Activated naive CD8-positive, alpha-beta T cell treated with anti-CD3 and anti-CD28 coated beads, Interleukin-2, amount 50 U/mL, for 24 hours (primary cell): ENCODE measurements at regions not wholly inside any gene's neighbourhood (a gene's known extent, or its start where the extent isn't known, plus 50 kb on each side); places are given as distances from the start of the nearest gene placed in this dataset.
"Not testable (repeated sequence)": the region's sequence is repeated elsewhere in the genome, so short reads cannot be mapped to it uniquely, and the experiment has no call there.

Source experiments
- ATAC-seq: fragments of 150-1000 bp; cut with Tn5 transposase; one replicate; pipeline ENCODE4 v1.10.0; 2021
- DNase-seq: peaks from one replicate; pipeline ENCODE4 v3.0.0; 2021
- H3K27ac Mint-ChIP-seq: one replicate; pipeline ENCODE4 v1.8.0; 2021; ENCODE audit warnings: mild to moderate bottlenecking, mixed read lengths
- H3K27me3 Mint-ChIP-seq: one replicate; pipeline ENCODE4 v1.8.0; 2021; ENCODE audit warnings: mixed read lengths
- H3K36me3 Mint-ChIP-seq: one replicate; pipeline ENCODE4 v1.8.0; 2021; ENCODE audit warnings: low read depth, mixed read lengths
- H3K4me1 Mint-ChIP-seq: one replicate; pipeline ENCODE4 v1.8.0; 2021; ENCODE audit warnings: mixed read lengths
- H3K4me3 Mint-ChIP-seq: one replicate; pipeline ENCODE4 v1.8.0; 2021; ENCODE audit warnings: mild to moderate bottlenecking, moderate library complexity, mixed read lengths
- H3K9me3 Mint-ChIP-seq: one replicate; pipeline ENCODE4 v1.8.0; 2021; ENCODE audit warnings: mixed read lengths

- H3K27ac Mint-ChIP-seq: no peak overlapping the region
- DNase-seq: no peak
- no peaks in the 10 kb centered on the region for H3K36me3 Mint-ChIP-seq
- H3K4me3 Mint-ChIP-seq: no peak overlapping the region
- H3K4me1 Mint-ChIP-seq: no peaks in the 10 kb centered on the region
- H3K27me3 Mint-ChIP-seq: peaks cover 1% of the 10 kb centered on the region
- peaks cover 30% of the 10 kb centered on the region for H3K9me3 Mint-ChIP-seq
- no peak for ATAC-seq
These were observed 917.5 kb upstream of the GOT2 start for GRCh38 chr16:59651662-59652061.

DNA sequence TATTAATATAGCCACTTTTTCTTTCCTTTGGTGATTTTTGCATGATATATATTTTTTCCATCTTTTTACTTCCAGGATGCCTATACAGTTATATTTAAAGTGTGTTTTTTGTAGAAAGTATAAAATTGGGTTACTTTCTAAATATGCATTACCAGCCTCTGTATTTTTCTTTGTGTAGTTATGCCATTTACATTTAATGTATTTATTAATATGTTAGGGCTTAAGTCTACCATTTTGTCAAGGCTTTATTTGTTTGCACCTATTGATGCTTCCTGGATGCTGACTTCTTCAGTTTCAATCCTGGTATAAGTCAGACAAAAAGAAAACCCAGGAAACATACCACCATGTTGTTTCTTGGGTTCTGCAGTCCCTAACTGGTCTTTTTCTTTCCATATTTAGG is 911.1 kb upstream of the GOT2 start:
- DNase-seq (no peak), ATAC-seq (no peak)
- Mint-ChIP-seq H3K4me1 (no peaks in the 10 kb centered on the region), H3K27ac (no peak overlapping the region), H3K27me3 (no peaks in the 10 kb centered on the region), H3K4me3 (no peak overlapping the region), H3K36me3 (no peaks in the 10 kb centered on the region), H3K9me3 (peaks cover 25% of the 10 kb centered on the region)

- no peak for DNase-seq
- Mint-ChIP-seq H3K27me3 (no peaks in the 10 kb centered on the region), H3K36me3 (no peaks in the 10 kb centered on the region), H3K27ac (no peak overlapping the region), H3K4me1 (no peaks in the 10 kb centered on the region), H3K4me3 (no peak overlapping the region), H3K9me3 (peaks cover 12% of the 10 kb centered on the region)
- ATAC-seq: no peak
These were observed 901.6 kb upstream of the GOT2 start for GRCh38 chr16:59635674-59636073.

GRCh38 chr16:59634951-59635350 is 900.8 kb upstream of the GOT2 start:
- H3K9me3 Mint-ChIP-seq: peaks cover 12% of the 10 kb centered on the region
- ATAC-seq (no peak), DNase-seq (no peak)
- no peaks in the 10 kb centered on the region for H3K36me3 Mint-ChIP-seq
- no peaks in the 10 kb centered on the region for H3K4me1 Mint-ChIP-seq
- no peak overlapping the region for H3K27ac Mint-ChIP-seq
- no peak overlapping the region for H3K4me3 Mint-ChIP-seq
- no peaks in the 10 kb centered on the region for H3K27me3 Mint-ChIP-seq

DNA sequence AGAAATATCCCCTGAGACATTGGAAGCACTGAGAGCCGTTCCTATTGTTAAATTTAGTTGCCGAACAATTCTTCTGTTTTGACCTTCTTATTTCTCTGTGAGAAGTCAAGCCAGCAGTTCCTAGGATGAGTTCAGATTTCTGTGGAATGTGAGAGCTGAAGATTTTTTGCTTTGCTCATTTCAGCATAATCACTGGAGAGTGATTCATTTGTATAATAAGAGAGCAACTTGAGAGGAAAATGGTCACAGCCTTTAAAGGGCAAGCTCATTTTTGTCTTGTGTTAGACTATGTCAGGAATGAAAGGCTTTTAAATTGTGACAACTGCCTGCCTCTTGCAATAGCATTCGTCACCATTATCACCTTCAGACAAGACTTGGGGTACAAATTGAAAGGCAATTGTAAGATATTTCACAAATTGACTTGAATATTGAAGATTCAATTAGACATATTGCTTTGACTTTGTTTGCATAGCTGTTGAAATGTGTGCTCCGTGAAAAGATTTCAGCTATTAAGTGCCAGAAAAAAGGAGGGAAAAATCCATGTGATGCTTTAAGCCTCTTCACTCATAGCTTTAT is 900.0 kb upstream of the GOT2 start:
- no peaks in the 10 kb centered on the region for H3K4me1 Mint-ChIP-seq
- peaks cover 12% of the 10 kb centered on the region for H3K9me3 Mint-ChIP-seq
- no peak for ATAC-seq
- no peaks in the 10 kb centered on the region for H3K36me3 Mint-ChIP-seq
- DNase-seq: no peak
- H3K27me3 Mint-ChIP-seq: no peaks in the 10 kb centered on the region
- no peak overlapping the region for H3K27ac Mint-ChIP-seq
- H3K4me3 Mint-ChIP-seq: no peak overlapping the region

GRCh38 chr16:59632276-59632855 is 898.2 kb upstream of the GOT2 start:
- ATAC-seq (no peak), DNase-seq (no peak)
- peaks cover 12% of the 10 kb centered on the region for H3K9me3 Mint-ChIP-seq
- H3K36me3 Mint-ChIP-seq: no peaks in the 10 kb centered on the region
- H3K27ac Mint-ChIP-seq: no peak overlapping the region
- H3K27me3 Mint-ChIP-seq: no peaks in the 10 kb centered on the region
- no peaks in the 10 kb centered on the region for H3K4me1 Mint-ChIP-seq
- H3K4me3 Mint-ChIP-seq: no peak overlapping the region

GRCh38 chr16:59624381-59624780 is 890.3 kb upstream of the GOT2 start:
- ATAC-seq, H3K4me1 Mint-ChIP-seq, H3K27ac Mint-ChIP-seq, DNase-seq, H3K9me3 Mint-ChIP-seq, H3K27me3 Mint-ChIP-seq, H3K4me3 Mint-ChIP-seq, H3K36me3 Mint-ChIP-seq: not testable (repeated sequence)

DNA sequence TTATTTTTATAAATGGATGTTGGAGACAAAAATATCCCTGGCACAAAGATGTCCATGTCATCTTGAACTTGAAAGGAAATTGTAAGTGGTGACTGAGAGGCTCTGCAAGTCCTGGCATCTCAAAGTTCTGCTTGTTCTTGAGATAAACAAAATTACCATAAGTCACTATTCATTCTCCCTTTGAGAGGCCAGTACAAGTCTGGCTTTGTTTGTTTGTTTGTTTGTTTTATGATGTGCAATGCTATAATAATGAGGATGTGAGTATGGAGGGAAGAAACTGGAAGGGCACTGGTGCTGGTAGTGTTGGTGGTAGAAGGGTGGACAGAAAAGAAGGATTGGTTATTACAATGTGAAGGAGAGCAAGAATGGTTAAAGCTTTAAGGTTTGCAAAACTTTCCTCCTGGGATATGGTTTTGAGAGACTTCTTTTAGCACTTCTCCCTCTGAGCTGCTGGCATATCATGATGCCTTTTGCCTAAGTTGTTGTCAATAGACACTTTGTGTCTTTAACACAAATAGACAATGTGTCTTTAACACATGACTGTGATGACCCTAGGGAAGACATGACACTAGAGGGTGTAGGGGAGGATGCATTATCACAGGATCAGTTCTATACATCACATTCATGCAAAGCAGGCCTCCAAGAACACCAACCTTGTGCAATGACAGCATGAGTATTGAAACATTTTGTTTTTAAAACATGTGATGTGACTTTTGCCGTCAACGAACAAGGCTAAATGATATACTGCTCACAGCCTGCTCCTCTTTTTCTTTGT is 880.5 kb upstream of the GOT2 start:
- H3K27me3 Mint-ChIP-seq: no peaks in the 10 kb centered on the region
- no peak overlapping the region for H3K27ac Mint-ChIP-seq
- H3K9me3 Mint-ChIP-seq: peaks cover 5% of the 10 kb centered on the region
- ATAC-seq: no peak
- no peaks in the 10 kb centered on the region for H3K36me3 Mint-ChIP-seq
- no peaks in the 10 kb centered on the region for H3K4me1 Mint-ChIP-seq
- no peak for DNase-seq
- H3K4me3 Mint-ChIP-seq: no peak overlapping the region

GRCh38 chr16:59612910-59613620 is 878.9 kb upstream of the GOT2 start:
- not testable (repeated sequence) for H3K4me1 Mint-ChIP-seq, H3K9me3 Mint-ChIP-seq, ATAC-seq, H3K4me3 Mint-ChIP-seq, DNase-seq, H3K27ac Mint-ChIP-seq, H3K27me3 Mint-ChIP-seq, H3K36me3 Mint-ChIP-seq

DNA sequence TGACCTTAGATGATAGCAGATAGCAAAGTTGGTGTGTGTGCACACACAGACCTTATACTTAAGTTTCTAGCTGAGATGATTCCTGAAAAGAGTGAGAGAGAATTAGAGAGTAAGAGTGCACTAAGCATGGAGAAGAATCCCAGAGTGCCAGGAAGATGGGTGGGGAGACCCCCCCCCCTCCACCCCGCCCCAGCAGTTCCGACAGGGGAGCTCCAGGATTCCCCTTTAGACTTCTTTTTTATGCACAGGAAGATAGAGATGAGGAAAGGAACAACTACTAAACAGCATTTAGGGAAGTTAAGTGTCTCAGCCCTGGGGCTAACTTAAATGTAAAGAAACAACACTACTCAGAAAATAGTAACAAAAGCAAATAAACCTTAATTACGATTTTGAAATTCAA is 878.0 kb upstream of the GOT2 start:
- no peaks in the 10 kb centered on the region for H3K36me3 Mint-ChIP-seq
- DNase-seq (no peak), ATAC-seq (no peak)
- H3K9me3 Mint-ChIP-seq: peaks cover 5% of the 10 kb centered on the region
- no peak overlapping the region for H3K27ac Mint-ChIP-seq
- H3K4me1 Mint-ChIP-seq: no peaks in the 10 kb centered on the region
- H3K4me3 Mint-ChIP-seq: no peak overlapping the region
- no peaks in the 10 kb centered on the region for H3K27me3 Mint-ChIP-seq

DNA sequence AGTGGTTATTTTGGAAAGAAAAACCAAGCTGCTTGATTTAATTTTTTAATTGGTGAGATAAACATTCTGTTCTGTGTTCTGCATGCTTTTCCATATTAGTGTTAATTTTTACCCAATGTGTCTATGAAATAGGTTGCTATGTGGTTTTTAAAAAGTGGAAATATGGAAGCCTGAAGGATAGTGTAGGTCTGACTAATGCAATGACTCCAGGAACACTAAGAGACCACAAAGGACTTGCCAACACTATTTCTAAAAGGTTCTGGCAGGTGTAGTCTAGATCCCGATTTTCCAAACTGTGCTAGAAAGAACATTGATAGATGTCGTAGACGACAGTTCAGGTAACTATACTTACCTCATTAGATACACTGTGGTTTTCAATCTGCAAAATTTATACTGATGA is 877.4 kb upstream of the GOT2 start:
- Mint-ChIP-seq H3K36me3 (no peaks in the 10 kb centered on the region), H3K27me3 (no peaks in the 10 kb centered on the region), H3K9me3 (peaks cover 5% of the 10 kb centered on the region), H3K4me1 (no peaks in the 10 kb centered on the region), H3K27ac (no peak overlapping the region), H3K4me3 (no peak overlapping the region)
- ATAC-seq (no peak), DNase-seq (no peak)

DNA sequence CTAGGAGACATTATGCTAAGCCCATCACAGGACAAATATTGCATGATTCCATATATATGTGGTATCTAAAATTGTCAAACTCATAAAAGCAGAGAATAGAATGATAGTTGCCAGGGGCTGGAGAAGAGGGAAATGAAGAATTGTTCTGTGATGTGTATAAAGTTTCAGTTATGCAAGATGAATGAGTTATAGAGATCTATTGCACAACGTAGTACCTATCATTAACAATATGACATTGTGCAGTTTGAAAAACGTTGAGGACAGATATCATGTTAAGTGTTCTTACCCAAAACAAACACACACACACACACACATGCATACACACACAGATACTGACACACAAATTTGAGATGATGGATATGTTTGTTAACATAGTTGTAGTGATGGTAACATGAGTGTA is 871.6 kb upstream of the GOT2 start:
- Mint-ChIP-seq H3K4me3 (no peak overlapping the region), H3K9me3 (peaks cover 7% of the 10 kb centered on the region), H3K27ac (no peak overlapping the region), H3K36me3 (no peaks in the 10 kb centered on the region), H3K27me3 (no peaks in the 10 kb centered on the region), H3K4me1 (no peaks in the 10 kb centered on the region)
- DNase-seq: no peak
- no peak for ATAC-seq

DNA sequence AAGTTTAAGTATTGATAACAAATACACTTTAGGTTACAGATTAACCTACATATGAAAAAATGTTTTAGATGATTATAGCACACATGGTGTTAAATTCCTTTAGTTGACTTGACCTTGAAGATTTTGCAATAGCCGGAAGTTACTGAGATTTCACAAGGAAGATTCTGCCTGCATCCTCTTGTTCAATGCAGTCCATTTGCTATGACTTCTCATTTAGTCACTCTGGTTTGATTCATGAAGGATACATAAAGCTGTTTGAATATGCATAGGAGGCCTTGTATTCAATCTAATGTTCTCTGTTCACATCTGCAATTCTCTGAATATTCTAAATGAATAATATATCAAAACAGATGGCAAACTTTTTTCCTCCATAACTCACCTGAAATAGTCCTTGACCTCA is 870.2 kb upstream of the GOT2 start:
- ATAC-seq: no peak
- peaks cover 7% of the 10 kb centered on the region for H3K9me3 Mint-ChIP-seq
- H3K27ac Mint-ChIP-seq: no peak overlapping the region
- no peak for DNase-seq
- H3K4me1 Mint-ChIP-seq: no peaks in the 10 kb centered on the region
- no peaks in the 10 kb centered on the region for H3K36me3 Mint-ChIP-seq
- no peak overlapping the region for H3K4me3 Mint-ChIP-seq
- no peaks in the 10 kb centered on the region for H3K27me3 Mint-ChIP-seq

- H3K4me3 Mint-ChIP-seq: no peak overlapping the region
- no peaks in the 10 kb centered on the region for H3K27me3 Mint-ChIP-seq
- no peaks in the 10 kb centered on the region for H3K36me3 Mint-ChIP-seq
- no peak overlapping the region for H3K27ac Mint-ChIP-seq
- DNase-seq (no peak), ATAC-seq (no peak)
- H3K4me1 Mint-ChIP-seq: no peaks in the 10 kb centered on the region
- peaks cover 7% of the 10 kb centered on the region for H3K9me3 Mint-ChIP-seq
These were observed 867.3 kb upstream of the GOT2 start for GRCh38 chr16:59601452-59601851.

DNA sequence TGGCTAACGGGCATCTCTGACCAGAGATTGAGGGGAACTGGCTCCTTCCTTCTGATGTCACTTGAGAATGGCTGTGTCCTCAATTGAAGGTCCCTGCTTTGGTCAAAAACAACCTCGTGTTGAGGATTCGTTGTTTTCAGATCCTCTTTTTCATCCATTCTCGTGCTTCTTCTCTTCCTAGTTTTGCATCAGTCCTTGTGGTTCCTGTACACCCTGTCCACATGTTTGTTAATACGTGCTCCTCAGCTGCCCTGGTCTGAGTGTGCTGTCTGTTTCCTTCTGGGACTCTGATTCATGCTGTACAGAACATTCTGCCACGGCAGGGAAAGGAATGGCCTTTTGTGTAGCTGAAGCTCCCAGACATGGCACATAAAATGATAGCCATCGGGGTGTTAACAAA is 863.2 kb upstream of the GOT2 start:
- peaks cover 4% of the 10 kb centered on the region for H3K9me3 Mint-ChIP-seq
- H3K4me3 Mint-ChIP-seq: no peak overlapping the region
- H3K27me3 Mint-ChIP-seq: no peaks in the 10 kb centered on the region
- no peak overlapping the region for H3K27ac Mint-ChIP-seq
- ATAC-seq (no peak), DNase-seq (no peak)
- no peaks in the 10 kb centered on the region for H3K4me1 Mint-ChIP-seq
- no peaks in the 10 kb centered on the region for H3K36me3 Mint-ChIP-seq
